Stomach (tissue), 8 donors: ENCODE measurements at regions not wholly inside any gene's neighbourhood (a gene's known extent, or its start where the extent isn't known, plus 50 kb on each side); places are given as distances from the start of the nearest gene placed in this dataset.

Source experiments
- DNase-seq, 2 donors: peaks; one replicate each; pipeline versions ENCODE4 v3.0.0 to v3.0.0-alpha.2; 2013 to 2019
- H3K27ac ChIP-seq, 5 donors: fragments of 200-600 bp in 4 of 5; sonication (generic) in 4 of 5; one replicate each; pipeline ENCODE4 v1.5.1; 2013 to 2019; ENCODE audit warnings: mild to moderate bottlenecking in 1 of 5, moderate library complexity in 1 of 5
- H3K27me3 ChIP-seq, 3 donors: fragments of 200-600 bp; sonication (generic); one replicate each; pipeline ENCODE4 v1.5.1; 2017 to 2019; ENCODE audit warnings: mixed run types in 1 of 3
- H3K36me3 ChIP-seq, 4 donors: fragments of 200-600 bp; sonication (generic); 1 replicate in 3 of 4; 2 replicates in 1 of 4; pipeline ENCODE4 v1.5.1; 2016 to 2019
- H3K4me1 ChIP-seq, 4 donors: fragments of 200-600 bp; sonication (generic); one replicate each; pipeline ENCODE4 v1.5.1; 2016 to 2019
- H3K4me3 ChIP-seq, 4 donors: fragments of 200-600 bp; sonication (generic) in 3 of 4; one replicate each; pipeline ENCODE4 v1.5.1; 2016 to 2019; ENCODE audit warnings: mild to moderate bottlenecking in 1 of 4
- H3K9me3 ChIP-seq, 4 donors: fragments of 200-600 bp; sonication (generic); one replicate each; pipeline ENCODE4 v1.5.1; 2016 to 2019
- CTCF ChIP-seq, 7 experiments: fragments of 450-650 bp in 4 of 7; fragments of 200-600 bp in 3 of 7; sonication (generic) in 3 of 7; IDR thresholded peaks; one replicate each; pipeline ENCODE4 v1.5.1; 2016 to 2019; ENCODE audit warnings: antibody characterized with exemption in 7 of 7, control low read depth in 2 of 7, mild to moderate bottlenecking in 1 of 7
- EP300 ChIP-seq: sonication (generic); formaldehyde crosslinking; IDR thresholded peaks from one replicate; pipeline ENCODE4 v1.6.1; 2017; ENCODE audit warnings: antibody characterized with exemption
- POLR2A ChIP-seq, 4 donors: fragments of 450-650 bp; IDR thresholded peaks; one replicate each; pipeline ENCODE4 v1.6.1; 2016; ENCODE audit warnings: antibody characterized with exemption in 4 of 4, control low read depth in 2 of 4, mild to moderate bottlenecking in 1 of 4, moderate library complexity in 1 of 4
- POLR2AphosphoS5 ChIP-seq, 3 donors: sonication (generic); formaldehyde crosslinking; IDR thresholded peaks; one replicate each; pipeline ENCODE4 v1.6.1; 2016; ENCODE audit warnings: antibody characterized with exemption in 3 of 3
- WGBS, 5 donors: extraction: QIAGEN DNeasy Blood & Tissue Kit in 3 of 5; methylation state at CpG; one replicate each; pipeline versions ENCODE4 v1.1.5 to v1.1.7; 2013 to 2018; 5-methylcytosine and 5-hydroxymethylcytosine counted together
- intact Hi-C: fragments of 100-400 bp; cut with DNase I; formaldehyde crosslinking; loops from one replicate; pipeline ENCODE4 v1.15.1; 2023; ENCODE audit warnings: low total_unique reads
- donor health status: healthy with polysubstance abuse.
- donor health status: Bipolar disorder and iron deficiency.
- donor health status: healthy.

- WGBS, 5 donors, result 50 to 65% (median 53%) methylated on average over 2 of the region's 2 CpGs
- DNase-seq, result no peak
- no peak overlapping the region for H3K4me3 ChIP-seq
- intact Hi-C loops, result loop anchor here (10.0 kb wide), 1 partner anchor 488 kb away; no protein-coding TSS in a partner anchor
- H3K4me1 ChIP-seq, result no peaks in the 10 kb centered on the region
- no peak for TF ChIP-seq POLR2A (IDR thresholded peaks at IDR 0.05)
- no peak overlapping the region for H3K27ac ChIP-seq
- H3K36me3 ChIP-seq, result no peaks in the 10 kb centered on the region
- H3K9me3 ChIP-seq, result no peaks in the 10 kb centered on the region
- H3K27me3 ChIP-seq, result peaks cover 0 to 4% (median 0%) of the 10 kb centered on the region in 3 donors
Observed at GRCh38 chr11:93906486-93906885, 56.1 kb upstream of the VSTM5 start.

- no peak overlapping the region for H3K4me3 ChIP-seq
- WGBS, 5 donors, result 33 to 58% (median 44%) methylated on average over 1 of the region's 1 CpG
- intact Hi-C loops, result loop anchor here (10.0 kb wide), 1 partner anchor 487 kb away; no protein-coding TSS in a partner anchor
- no peaks in the 10 kb centered on the region for H3K4me1 ChIP-seq
- no peaks in the 10 kb centered on the region for H3K9me3 ChIP-seq
- TF ChIP-seq EP300, result no peak
- TF ChIP-seq POLR2A (IDR thresholded peaks at IDR 0.05), result no peak
- TF ChIP-seq POLR2AphosphoS5 (IDR thresholded peaks at IDR 0.05), result no peak
- TF ChIP-seq CTCF (IDR thresholded peaks at IDR 0.05), result no peak
- H3K27me3 ChIP-seq, result peaks cover 0 to 4% (median 0%) of the 10 kb centered on the region in 3 donors
- no peak for DNase-seq
- no peaks in the 10 kb centered on the region for H3K36me3 ChIP-seq
- no peak overlapping the region for H3K27ac ChIP-seq
Observed at GRCh38 chr11:93907901-93908300, 57.5 kb upstream of the VSTM5 start.

GRCh38 chr11:93908689-93909088, 58.3 kb upstream of the VSTM5 start:
- Histone ChIP-seq H3K27me3 (peaks cover 0 to 4% (median 0%) of the 10 kb centered on the region in 3 donors), H3K9me3 (no peaks in the 10 kb centered on the region), H3K4me3 (no peak overlapping the region), H3K27ac (no peak overlapping the region), H3K36me3 (no peaks in the 10 kb centered on the region), H3K4me1 (no peaks in the 10 kb centered on the region)
- 30 to 51% (median 40%) methylated on average over 2 of the region's 2 CpGs for WGBS, 5 donors
- DNase-seq, result no peak
- intact Hi-C loops, result loop anchor here (10.0 kb wide), 1 partner anchor 486 kb away; no protein-coding TSS in a partner anchor
- no peak for TF ChIP-seq POLR2AphosphoS5 (IDR thresholded peaks at IDR 0.05)
- no peak for TF ChIP-seq POLR2A (IDR thresholded peaks at IDR 0.05)
- TF ChIP-seq EP300, result no peak
- TF ChIP-seq CTCF (IDR thresholded peaks at IDR 0.05), result no peak

DNA sequence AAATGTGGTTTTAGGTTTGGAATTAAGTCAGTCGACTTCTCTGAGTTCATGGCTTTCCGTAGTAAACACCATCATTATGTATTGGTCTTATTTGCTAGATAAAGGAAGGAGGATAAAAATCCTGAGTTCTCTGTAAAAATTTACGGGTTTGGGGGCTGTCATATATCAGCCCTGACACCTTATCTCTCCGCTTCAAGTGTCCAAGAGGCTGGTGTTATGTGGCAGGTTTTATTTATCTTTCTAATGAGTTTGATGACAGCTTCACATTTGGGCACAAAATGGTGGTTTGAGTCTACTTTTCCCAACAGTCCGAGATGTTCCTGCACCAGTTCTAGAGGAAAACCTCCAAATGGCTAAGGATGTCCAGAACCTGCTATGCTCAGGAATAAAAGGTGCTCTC, 67.3 kb upstream of the VSTM5 start:
- no peaks in the 10 kb centered on the region for H3K36me3 ChIP-seq
- DNase-seq, result no peak
- TF ChIP-seq POLR2A (IDR thresholded peaks at IDR 0.05) (no peak), CTCF (IDR thresholded peaks at IDR 0.05) (no peak), EP300 (no peak), POLR2AphosphoS5 (IDR thresholded peaks at IDR 0.05) (no peak)
- intact Hi-C loops, result no loop called here
- no peaks in the 10 kb centered on the region for H3K4me1 ChIP-seq
- H3K9me3 ChIP-seq, result peaks cover 0 to 8% (median 0%) of the 10 kb centered on the region in 4 donors
- H3K27ac ChIP-seq, result no peak overlapping the region
- no peak overlapping the region for H3K4me3 ChIP-seq
- H3K27me3 ChIP-seq, result peaks cover 0 to 10% (median 0%) of the 10 kb centered on the region in 3 donors
- 71 to 81% (median 72%) methylated on average over 5 of the region's 5 CpGs for WGBS, 5 donors

- no peak overlapping the region for H3K4me3 ChIP-seq
- TF ChIP-seq POLR2A (IDR thresholded peaks at IDR 0.05) (no peak), POLR2AphosphoS5 (IDR thresholded peaks at IDR 0.05) (no peak), EP300 (no peak), CTCF (IDR thresholded peaks at IDR 0.05) (peak in 5 of 7 experiments; percentile 11 to 45 (median 32))
- WGBS, 5 donors, result 23 to 37% (median 30%) methylated on average over 7 of the region's 7 CpGs
- DNase-seq, result peak; percentile 48 to 74
- intact Hi-C loops, result no loop called here
- no peaks in the 10 kb centered on the region for H3K36me3 ChIP-seq
- H3K27ac ChIP-seq, result no peak overlapping the region
- H3K4me1 ChIP-seq, result no peaks in the 10 kb centered on the region
- H3K27me3 ChIP-seq, result peaks cover 0 to 10% (median 0%) of the 10 kb centered on the region in 3 donors
- peaks cover 0 to 4% (median 2%) of the 10 kb centered on the region in 4 donors for H3K9me3 ChIP-seq
Observed at GRCh38 chr11:93921695-93922468, 71.5 kb upstream of the VSTM5 start.
